GM19043 (cell line): ENCODE measurements at regions not wholly inside any gene's neighbourhood (a gene's known extent, or its start where the extent isn't known, plus 50 kb on each side); places are given as distances from the start of the nearest gene placed in this dataset.

Experiments used
- ATAC-seq: cut with Tn5 transposase; IDR thresholded peaks from one replicate; pipeline ENCODE4 v1.9.1; 2021; ENCODE audit warnings: low read depth; ENCODE audit not compliant: unreplicated experiment

GRCh38 chr18:45509535-45509934 lies 105.7 kb upstream of the SLC14A2 start:
- ATAC-seq: no peak

- no peak for ATAC-seq
These were observed 104.6 kb upstream of the SLC14A2 start for GRCh38 chr18:45510656-45511055.

- no peak for ATAC-seq
These were observed 102.8 kb upstream of the SLC14A2 start for GRCh38 chr18:45512363-45512953.

- no peak for ATAC-seq
These were observed 98.0 kb upstream of the SLC14A2 start for GRCh38 chr18:45517181-45517741.

GRCh38 chr18:45518311-45519155 lies 96.7 kb upstream of the SLC14A2 start:
- ATAC-seq: no peak

GRCh38 chr18:45519411-45520280 lies 95.6 kb upstream of the SLC14A2 start:
- no peak for ATAC-seq

- no peak for ATAC-seq
These were observed 94.1 kb upstream of the SLC14A2 start for GRCh38 chr18:45521136-45521535.

- ATAC-seq: no peak
These were observed 93.5 kb upstream of the SLC14A2 start for GRCh38 chr18:45521777-45522176.

GRCh38 chr18:45522371-45522770 lies 92.9 kb upstream of the SLC14A2 start:
- no peak for ATAC-seq

- no peak for ATAC-seq
These were observed 90.0 kb upstream of the SLC14A2 start for GRCh38 chr18:45525301-45525700.

- ATAC-seq: no peak
These were observed 89.0 kb upstream of the SLC14A2 start for GRCh38 chr18:45526114-45526841.

- no peak for ATAC-seq
These were observed 87.4 kb upstream of the SLC14A2 start for GRCh38 chr18:45527891-45528290.

GRCh38 chr18:45528712-45529336 lies 86.5 kb upstream of the SLC14A2 start:
- ATAC-seq: no peak

- no peak for ATAC-seq
These were observed 76.8 kb upstream of the SLC14A2 start for GRCh38 chr18:45538444-45538843.

GRCh38 chr18:45539491-45539891 lies 75.8 kb upstream of the SLC14A2 start:
- no peak for ATAC-seq

- no peak for ATAC-seq
These were observed 75.2 kb upstream of the SLC14A2 start for GRCh38 chr18:45540125-45540524.

- ATAC-seq: no peak
These were observed 73.9 kb upstream of the SLC14A2 start for GRCh38 chr18:45541421-45541820.

- ATAC-seq: no peak
These were observed 73.2 kb upstream of the SLC14A2 start for GRCh38 chr18:45542043-45542442.

- ATAC-seq: no peak
These were observed 67.4 kb upstream of the SLC14A2 start for GRCh38 chr18:45547910-45548309.

- no peak for ATAC-seq
These were observed 66.7 kb upstream of the SLC14A2 start for GRCh38 chr18:45548614-45549013.
